SK-N-SH (cell line): ENCODE measurements at regions not wholly inside any gene's neighbourhood (a gene's known extent, or its start where the extent isn't known, plus 50 kb on each side); places are given as distances from the start of the nearest gene placed in this dataset.

Source experiments
- CTCF ChIA-PET: fragments of 300-600, 350-600 bp; formaldehyde crosslinking; extraction: SDS; loops from one replicate; lab custom pipeline; 2021; lab: Yijun Ruan, JAX
- POLR2A ChIA-PET: fragments of 350-600 bp; sonication (Branson Sonifier 250); formaldehyde crosslinking; extraction: SDS; loops from one replicate; lab custom pipeline; 2020; ENCODE audit warnings: antibody characterized with exemption, inconsistent platforms; lab: Yijun Ruan, JAX
- DNase-seq: peaks from one replicate; pipeline ENCODE4 v3.0.0; 2012
- H2AFZ ChIP-seq: fragments of 200-600 bp; sonication (generic); 2 replicates; pipeline ENCODE4 v1.8.1; 2016; ENCODE audit warnings: antibody characterized with exemption, mild to moderate bottlenecking, low read depth
- H3F3A ChIP-seq: fragments of 200-600 bp; sonication (generic); replicated peaks from 2 replicates; pipeline ENCODE3; 2016; ENCODE audit warnings: antibody characterized with exemption, mild to moderate bottlenecking; ENCODE audit not compliant: insufficient read depth
- H3K27ac ChIP-seq, 2 experiments: fragments of 200-500 bp in 1 of 2; fragments of 200-600 bp in 1 of 2; sonication (Bioruptor generic) in 1 of 2; sonication (generic), shearing (Covaris generic) in 1 of 2; 2 replicates each; pipeline versions ENCODE4 v1.5.1 to v1.6.1; 2014 to 2016; ENCODE audit warnings: low read depth in 2 of 2, inconsistent platforms in 1 of 2, low read length in 1 of 2, mild to moderate bottlenecking in 1 of 2, mixed read lengths in 1 of 2
- H3K27me3 ChIP-seq: fragments of 200-600 bp; sonication (generic), shearing (Covaris generic); 2 replicates; pipeline ENCODE4 v1.6.1; 2016; ENCODE audit warnings: mixed run types; ENCODE audit not compliant: insufficient read depth
- H3K36me3 ChIP-seq, 2 experiments: fragments of 200-500 bp in 1 of 2; fragments of 200-600 bp in 1 of 2; sonication (Bioruptor generic) in 1 of 2; sonication (generic) in 1 of 2; replicated peaks in 1 of 2; 2 replicates each; pipeline versions ENCODE3 to v1.5.1; 2014 to 2016; ENCODE audit warnings: low read length in 1 of 2, mild to moderate bottlenecking in 1 of 2; ENCODE audit not compliant: insufficient read depth in 2 of 2, control insufficient read depth in 1 of 2
- H3K4me1 ChIP-seq, 2 experiments: fragments of 200-500 bp in 1 of 2; fragments of 200-600 bp in 1 of 2; sonication (Bioruptor generic) in 1 of 2; sonication (generic), shearing (Covaris generic) in 1 of 2; 2 replicates each; pipeline versions ENCODE4 v1.5.1 to v1.6.1; 2014 to 2016; ENCODE audit warnings: low read depth in 1 of 2, low read length in 1 of 2, mixed run types in 1 of 2; ENCODE audit not compliant: insufficient read depth in 2 of 2, control insufficient read depth in 1 of 2
- H3K4me2 ChIP-seq: fragments of 200-600 bp; sonication (generic), shearing (Covaris generic); 2 replicates; pipeline ENCODE4 v1.6.1; 2017; ENCODE audit warnings: mixed run types
- H3K4me3 ChIP-seq, 2 experiments: fragments of 200-500 bp in 1 of 2; fragments of 200-600 bp in 1 of 2; sonication (Bioruptor generic) in 1 of 2; sonication (generic), shearing (Covaris generic) in 1 of 2; 2 replicates each; pipeline versions ENCODE4 v1.5.1 to v1.8.1; 2014 to 2016; ENCODE audit warnings: low read depth in 2 of 2, inconsistent platforms in 1 of 2, low read length in 1 of 2, mild to moderate bottlenecking in 1 of 2, mixed read lengths in 1 of 2, moderate library complexity in 1 of 2
- H3K79me2 ChIP-seq: fragments of 200-600 bp; sonication (generic); 2 replicates; pipeline ENCODE4 v1.8.1; 2017; ENCODE audit warnings: mild to moderate bottlenecking; ENCODE audit not compliant: insufficient read depth
- H3K9ac ChIP-seq: fragments of 200-600 bp; sonication (generic); 2 replicates; pipeline ENCODE4 v1.6.1; 2017; ENCODE audit warnings: mixed run types
- H3K9me2 ChIP-seq: fragments of 200-600 bp; sonication (generic); 2 replicates; pipeline ENCODE4 v1.6.1; 2017; ENCODE audit warnings: mixed run types
- H3K9me3 ChIP-seq: fragments of 200-600 bp; sonication (generic); 2 replicates; pipeline ENCODE4 v1.6.1; 2017; ENCODE audit warnings: mixed run types, mild to moderate bottlenecking, moderate library complexity
- H4K20me1 ChIP-seq: fragments of 200-600 bp; sonication (generic); 2 replicates; pipeline ENCODE4 v1.6.1; 2017; ENCODE audit warnings: mild to moderate bottlenecking, mixed run types; ENCODE audit not compliant: insufficient read depth
- FOSL2 ChIP-seq: IDR thresholded peaks from 2 replicates; pipeline ENCODE4 v1.4.0; 2012; ENCODE audit warnings: low read depth, mild to moderate bottlenecking, moderate library complexity, borderline replicate concordance
- FOXJ3 ChIP-seq: sonication (generic); formaldehyde crosslinking; IDR thresholded peaks from 2 replicates; pipeline ENCODE4 v1.5.1; 2020; ENCODE audit warnings: mild to moderate bottlenecking, missing genetic modification reagents
- FOXM1 ChIP-seq: IDR thresholded peaks from 2 replicates; pipeline ENCODE4 v1.4.0; 2012; ENCODE audit warnings: low read depth, mild to moderate bottlenecking
- GABPA ChIP-seq: IDR thresholded peaks from 2 replicates; pipeline ENCODE4 v1.4.0; 2012; ENCODE audit warnings: low read depth, mild to moderate bottlenecking
- IRF3 ChIP-seq: fragments of 150-350 bp; IDR thresholded peaks from 2 replicates; pipeline ENCODE4 v1.6.1; 2016; ENCODE audit warnings: mild to moderate bottlenecking, low read depth, low read length
- JUND ChIP-seq: IDR thresholded peaks from 2 replicates; pipeline ENCODE4 v1.4.0; 2012
- MAX ChIP-seq: IDR thresholded peaks from 2 replicates; pipeline ENCODE4 v1.4.0; 2012; ENCODE audit warnings: low read depth
- MEF2A ChIP-seq: IDR thresholded peaks from 2 replicates; pipeline ENCODE4 v1.4.0; 2012; ENCODE audit warnings: low read depth, borderline replicate concordance
- NFIC ChIP-seq: IDR thresholded peaks from 2 replicates; pipeline ENCODE4 v1.4.0; 2012; ENCODE audit warnings: borderline replicate concordance
- NRF1 ChIP-seq: IDR thresholded peaks from 2 replicates; pipeline ENCODE4 v1.6.1; 2012; ENCODE audit warnings: low read depth, mild to moderate bottlenecking, low read length
- POLR2AphosphoS5 ChIP-seq: IDR thresholded peaks from 2 replicates; pipeline ENCODE4 v1.6.1; 2012; ENCODE audit warnings: low read depth, low read length
- RAD21 ChIP-seq: IDR thresholded peaks from 2 replicates; pipeline ENCODE4 v1.6.1; 2012; ENCODE audit warnings: mild to moderate bottlenecking, low read length
- REST ChIP-seq: IDR thresholded peaks from 2 replicates; pipeline ENCODE4 v1.6.1; 2012; ENCODE audit warnings: mild to moderate bottlenecking, low read depth, low read length, moderate library complexity
- RFX5 ChIP-seq: IDR thresholded peaks from 2 replicates; pipeline ENCODE4 v1.6.1; 2012; ENCODE audit warnings: mild to moderate bottlenecking, improper control_type of control experiment, low read length
- SIN3A ChIP-seq: IDR thresholded peaks from 2 replicates; pipeline ENCODE4 v1.6.1; 2012; ENCODE audit warnings: low read depth, mild to moderate bottlenecking, low read length, moderate library complexity, borderline replicate concordance
- TAF1 ChIP-seq: IDR thresholded peaks from 2 replicates; pipeline ENCODE4 v1.6.1; 2012; ENCODE audit warnings: low read depth, mild to moderate bottlenecking, low read length, moderate library complexity, borderline replicate concordance
- YY1 ChIP-seq: IDR thresholded peaks from 2 replicates; pipeline ENCODE4 v1.4.0; 2012; ENCODE audit warnings: low read depth, mild to moderate bottlenecking
- ZBTB33 ChIP-seq: IDR thresholded peaks from 2 replicates; pipeline ENCODE4 v1.4.0; 2012; ENCODE audit warnings: low read depth, borderline replicate concordance
- WGBS: methylation state at CpG from one replicate; pipeline ENCODE4 v1.1.6; 2017; ENCODE audit warnings: low lambda C conversion rate; 5-methylcytosine and 5-hydroxymethylcytosine counted together

GRCh38 chr18:28342231-28342630, 165.3 kb upstream of the CDH2 start:
- 72% methylated on average over 1 of the region's 1 CpG for WGBS
- H3K4me1 ChIP-seq = no peaks in the 10 kb centered on the region
- no peaks in the 10 kb centered on the region for H3K79me2 ChIP-seq
- POLR2A ChIA-PET = no interaction called here
- H3K27me3 ChIP-seq = no peaks in the 10 kb centered on the region
- no peaks in the 10 kb centered on the region for H3K36me3 ChIP-seq
- no peak overlapping the region for H3K27ac ChIP-seq
- TF ChIP-seq POLR2AphosphoS5 = no peak
- H3K9me2 ChIP-seq = no peaks in the 10 kb centered on the region
- no peaks in the 10 kb centered on the region for H4K20me1 ChIP-seq
- no peak overlapping the region for H3K4me3 ChIP-seq
- peaks cover 4% of the 10 kb centered on the region for H3F3A ChIP-seq
- no peak for DNase-seq
- no peaks in the 10 kb centered on the region for H3K9me3 ChIP-seq
- no peak overlapping the region for H3K9ac ChIP-seq
- CTCF ChIA-PET = no interaction called here
- H2AFZ ChIP-seq = no peak overlapping the region
- H3K4me2 ChIP-seq = no peak overlapping the region

GRCh38 chr18:28338316-28338715, 161.4 kb upstream of the CDH2 start:
- Histone ChIP-seq H3F3A (peaks cover 4% of the 10 kb centered on the region), H3K27me3 (no peaks in the 10 kb centered on the region), H2AFZ (no peak overlapping the region), H3K9me3 (no peaks in the 10 kb centered on the region), H3K9ac (no peak overlapping the region), H3K79me2 (no peaks in the 10 kb centered on the region), H3K4me2 (no peak overlapping the region), H3K27ac (no peak overlapping the region), H4K20me1 (no peaks in the 10 kb centered on the region), H3K4me3 (no peak overlapping the region)
- POLR2A ChIA-PET = no interaction called here
- no peak for DNase-seq
- TF ChIP-seq REST (no peak), POLR2AphosphoS5 (no peak), NFIC (no peak), YY1 (no peak), RFX5 (no peak), FOSL2 (no peak), FOXM1 (no peak), SIN3A (no peak), MEF2A (no peak), GABPA (no peak), RAD21 (no peak)
- TF ChIP-seq, all 33 proteins: peak for 0
- no peaks in the 10 kb centered on the region for H3K9me2 ChIP-seq
- H3K4me1 ChIP-seq = no peaks in the 10 kb centered on the region
- H3K36me3 ChIP-seq = no peaks in the 10 kb centered on the region
- 95% methylated on average over 1 of the region's 1 CpG for WGBS
- CTCF ChIA-PET = interaction anchor here (0.6 kb wide), 1 partner anchor 454 kb away, joined by 3 read pairs; no protein-coding TSS in a partner anchor

GRCh38 chr18:28334516-28334915, 157.6 kb upstream of the CDH2 start:
- Histone ChIP-seq H3F3A (no peaks in the 10 kb centered on the region), H3K27me3 (no peaks in the 10 kb centered on the region), H3K9ac (no peak overlapping the region), H3K27ac (no peak overlapping the region), H2AFZ (no peak overlapping the region), H3K36me3 (no peaks in the 10 kb centered on the region), H4K20me1 (no peaks in the 10 kb centered on the region), H3K9me3 (no peaks in the 10 kb centered on the region), H3K4me2 (no peak overlapping the region), H3K79me2 (no peaks in the 10 kb centered on the region), H3K9me2 (no peaks in the 10 kb centered on the region), H3K4me1 (no peaks in the 10 kb centered on the region), H3K4me3 (no peak overlapping the region)
- ChIA-PET POLR2A (no interaction called here), CTCF (no interaction called here)
- DNase-seq = no peak
- 91% methylated on average over 1 of the region's 1 CpG for WGBS
- TF ChIP-seq GABPA (no peak), FOXJ3 (CRISPR knock-in tag) (no peak), ZBTB33 (no peak), MAX (no peak), TAF1 (no peak), IRF3 (no peak), YY1 (no peak), NRF1 (no peak), JUND (no peak)
